Body of pancreas (tissue), 4 donors: ENCODE measurements at regions not wholly inside any gene's neighbourhood (a gene's known extent, or its start where the extent isn't known, plus 50 kb on each side); places are given as distances from the start of the nearest gene placed in this dataset.

Experiments used
- CTCF ChIP-seq, 7 experiments: fragments of 450-650 bp in 4 of 7; fragments of 200-600 bp in 3 of 7; sonication (generic) in 3 of 7; IDR thresholded peaks; one replicate each; pipeline ENCODE4 v1.5.1; 2016 to 2019; ENCODE audit warnings: antibody characterized with exemption in 7 of 7
- POLR2A ChIP-seq, 3 donors: fragments of 450-650 bp; IDR thresholded peaks; one replicate each; pipeline ENCODE4 v1.6.1; 2016; ENCODE audit warnings: antibody characterized with exemption in 3 of 3, mild to moderate bottlenecking in 2 of 3

- TF ChIP-seq POLR2A (IDR thresholded peaks at IDR 0.05) (no peak), CTCF (IDR thresholded peaks at IDR 0.05) (no peak)
Measured at GRCh38 chr2:155030296-155030695, 331.8 kb downstream of the KCNJ3 start.
